OCI-LY3 (cell line): ENCODE measurements at regions not wholly inside any gene's neighbourhood (a gene's known extent, or its start where the extent isn't known, plus 50 kb on each side); places are given as distances from the start of the nearest gene placed in this dataset.

Experiments used
- CTCF ChIP-seq: fragments of 200-600, 300-600 bp; sonication (generic); IDR thresholded peaks from 2 replicates; pipeline ENCODE4 v1.5.1; 2014; ENCODE audit warnings: antibody characterized with exemption, low read length, low read depth
- EZH2phosphoT487 ChIP-seq: fragments of 200-600 bp; shearing (Covaris generic); IDR thresholded peaks from 2 replicates; pipeline ENCODE4 v1.6.1; 2018; ENCODE audit warnings: antibody characterized with exemption, mixed run types, low read depth

- TF ChIP-seq CTCF (no peak), EZH2phosphoT487 (no peak)
Measured at GRCh38 chr3:176570992-176571391, 626.3 kb downstream of the TBL1XR1 start.
